Panc1 (cell line): ENCODE measurements at regions not wholly inside any gene's neighbourhood (a gene's known extent, or its start where the extent isn't known, plus 50 kb on each side); places are given as distances from the start of the nearest gene placed in this dataset.

Experiments used
- ATAC-seq: fragments of 200-7000 bp; cut with Tn5 transposase; 2 replicates; pipeline ENCODE4 v1.9.1; 2020; ENCODE audit warnings: mild to moderate bottlenecking, moderate library complexity
- BruUV-seq: library from RNA; stranded (reverse); fragments of 400-500 nt; replicated peaks from 2 replicates; lab custom pipeline; 2021; lab: Mats Ljungman, UMichigan
- CTCF ChIA-PET: fragments of 300-600 bp; sonication (Branson Sonifier 250); formaldehyde crosslinking; loops from one replicate; lab custom pipeline; 2022; ENCODE audit warnings: antibody characterized with exemption; lab: Charles Lee
- POLR2A ChIA-PET: fragments of 300-600 bp; sonication (Branson Sonifier 250); formaldehyde crosslinking; loops from one replicate; lab custom pipeline; 2022; ENCODE audit warnings: antibody characterized with exemption; lab: Charles Lee
- DNase-seq: peaks from one replicate; pipeline ENCODE4 v3.0.0-alpha.2; 2010; ENCODE audit warnings: low read depth, low spot score
- H3K27ac ChIP-seq: 2 replicates; pipeline ENCODE4 v1.5.1; 2011; ENCODE audit warnings: mild to moderate bottlenecking, low read length, inconsistent platforms
- H3K27me3 ChIP-seq: fragments of 200-500 bp; sonication (Bioruptor generic); 2 replicates; pipeline ENCODE4 v1.6.0; 2014; ENCODE audit warnings: low read length, inconsistent platforms; ENCODE audit not compliant: control insufficient read depth, insufficient read depth
- H3K36me3 ChIP-seq: fragments of 200-500 bp; sonication (Bioruptor generic); 2 replicates; pipeline ENCODE4 v1.5.1; 2014; ENCODE audit warnings: inconsistent platforms, mild to moderate bottlenecking, low read length, moderate library complexity; ENCODE audit not compliant: control insufficient read depth, insufficient read depth
- H3K4me1 ChIP-seq: 2 replicates; pipeline ENCODE4 v1.5.1; 2011; ENCODE audit warnings: inconsistent platforms, mild to moderate bottlenecking, low read length, moderate library complexity; ENCODE audit not compliant: control insufficient read depth, insufficient read depth
- H3K4me3 ChIP-seq, 2 experiments: 2 replicates each; pipeline ENCODE4 v1.5.1; 2011 to 2012; ENCODE audit warnings: low read depth in 2 of 2, low read length in 2 of 2, mild to moderate bottlenecking in 2 of 2, inconsistent platforms in 1 of 2, moderate library complexity in 1 of 2
- H3K9me3 ChIP-seq: fragments of 200-500 bp; sonication (Bioruptor generic); 2 replicates; pipeline ENCODE4 v1.5.1; 2014; ENCODE audit warnings: low read depth, mild to moderate bottlenecking, inconsistent platforms, low read length, moderate library complexity; ENCODE audit not compliant: control insufficient read depth, insufficient read depth
- CTCF ChIP-seq: fragments of 450-650 bp; IDR thresholded peaks from 2 replicates; pipeline ENCODE4 v1.5.1; 2017; ENCODE audit warnings: mild to moderate bottlenecking
- POLR2AphosphoS5 ChIP-seq: IDR thresholded peaks from 2 replicates; pipeline ENCODE4 v1.6.1; 2012; ENCODE audit warnings: mild to moderate bottlenecking, low read depth, low read length, moderate library complexity
- SIN3A ChIP-seq: IDR thresholded peaks from 2 replicates; pipeline ENCODE4 v1.6.1; 2012; ENCODE audit warnings: low read depth, mild to moderate bottlenecking, low read length, moderate library complexity, borderline replicate concordance; ENCODE audit not compliant: insufficient read depth
- TCF7L2 ChIP-seq: IDR thresholded peaks from 2 replicates; pipeline ENCODE4 v1.6.1; 2011; ENCODE audit warnings: mild to moderate bottlenecking, low read depth, low read length, inconsistent platforms
- in situ Hi-C: cut with HindIII; loops from 2 replicates; pipeline ENCODE4 v1.10.0; 2016; ENCODE audit warnings: low sequenced_read_pairs, low pct_unique_long_range_greater_than_20kb
- intact Hi-C: fragments of 100-400 bp; cut with micrococcal nuclease; formaldehyde crosslinking; loops from one replicate; pipeline ENCODE4 v1.10.0; 2022; ENCODE audit not compliant: unreplicated experiment
- TF ChIP-seq, protein P1 (sequence below), 2 experiments: IDR thresholded peaks; 2 replicates each; pipeline ENCODE4 v1.6.1; 2011 to 2012; ENCODE audit warnings: low read depth in 2 of 2, control low read depth in 1 of 2, low read length in 1 of 2, mild to moderate bottlenecking in 1 of 2, moderate library complexity in 1 of 2; ENCODE audit not compliant: insufficient read depth in 1 of 2

- TF ChIP-seq SIN3A, result no peak
- no peak for TF ChIP-seq POLR2AphosphoS5
- no peak for TF ChIP-seq CTCF
- no peak for TF ChIP-seq TCF7L2
- TF ChIP-seq, protein P1, sequence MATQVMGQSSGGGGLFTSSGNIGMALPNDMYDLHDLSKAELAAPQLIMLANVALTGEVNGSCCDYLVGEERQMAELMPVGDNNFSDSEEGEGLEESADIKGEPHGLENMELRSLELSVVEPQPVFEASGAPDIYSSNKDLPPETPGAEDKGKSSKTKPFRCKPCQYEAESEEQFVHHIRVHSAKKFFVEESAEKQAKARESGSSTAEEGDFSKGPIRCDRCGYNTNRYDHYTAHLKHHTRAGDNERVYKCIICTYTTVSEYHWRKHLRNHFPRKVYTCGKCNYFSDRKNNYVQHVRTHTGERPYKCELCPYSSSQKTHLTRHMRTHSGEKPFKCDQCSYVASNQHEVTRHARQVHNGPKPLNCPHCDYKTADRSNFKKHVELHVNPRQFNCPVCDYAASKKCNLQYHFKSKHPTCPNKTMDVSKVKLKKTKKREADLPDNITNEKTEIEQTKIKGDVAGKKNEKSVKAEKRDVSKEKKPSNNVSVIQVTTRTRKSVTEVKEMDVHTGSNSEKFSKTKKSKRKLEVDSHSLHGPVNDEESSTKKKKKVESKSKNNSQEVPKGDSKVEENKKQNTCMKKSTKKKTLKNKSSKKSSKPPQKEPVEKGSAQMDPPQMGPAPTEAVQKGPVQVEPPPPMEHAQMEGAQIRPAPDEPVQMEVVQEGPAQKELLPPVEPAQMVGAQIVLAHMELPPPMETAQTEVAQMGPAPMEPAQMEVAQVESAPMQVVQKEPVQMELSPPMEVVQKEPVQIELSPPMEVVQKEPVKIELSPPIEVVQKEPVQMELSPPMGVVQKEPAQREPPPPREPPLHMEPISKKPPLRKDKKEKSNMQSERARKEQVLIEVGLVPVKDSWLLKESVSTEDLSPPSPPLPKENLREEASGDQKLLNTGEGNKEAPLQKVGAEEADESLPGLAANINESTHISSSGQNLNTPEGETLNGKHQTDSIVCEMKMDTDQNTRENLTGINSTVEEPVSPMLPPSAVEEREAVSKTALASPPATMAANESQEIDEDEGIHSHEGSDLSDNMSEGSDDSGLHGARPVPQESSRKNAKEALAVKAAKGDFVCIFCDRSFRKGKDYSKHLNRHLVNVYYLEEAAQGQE (IDR thresholded peaks at IDR 0.05; ENCODE audit: insufficient read depth in 1 of 2, low read depth in 2 of 2, low read length in 1 of 2), result no peak
- H3K9me3 ChIP-seq, result no peaks in the 10 kb centered on the region
- in situ Hi-C loops, result no loop called here
- H3K4me1 ChIP-seq, result no peaks in the 10 kb centered on the region
- CTCF ChIA-PET, result no interaction called here
- H3K27ac ChIP-seq, result no peak overlapping the region
- intact Hi-C loops, result no loop called here
- H3K4me3 ChIP-seq, result no peak overlapping the region
- DNase-seq (no peak), ATAC-seq (no peak)
- no peaks in the 10 kb centered on the region for H3K27me3 ChIP-seq
- POLR2A ChIA-PET, result no interaction called here
- H3K36me3 ChIP-seq, result no peaks in the 10 kb centered on the region
- no TSS peak for BruUV-seq
These were observed 177.6 kb downstream of the MAFB start for GRCh38 chr20:40511478-40511877.

- no peaks in the 10 kb centered on the region for H3K4me1 ChIP-seq
- DNase-seq, result no peak
- ChIA-PET POLR2A (no interaction called here), CTCF (no interaction called here)
- in situ Hi-C loops, result no loop called here
- BruUV-seq, result no TSS peak
- no peaks in the 10 kb centered on the region for H3K36me3 ChIP-seq
- no peaks in the 10 kb centered on the region for H3K9me3 ChIP-seq
- H3K27ac ChIP-seq, result no peak overlapping the region
- H3K4me3 ChIP-seq, result no peak overlapping the region
- H3K27me3 ChIP-seq, result no peaks in the 10 kb centered on the region
- ATAC-seq, result no peak
- TF ChIP-seq SIN3A (no peak), POLR2AphosphoS5 (no peak), CTCF (no peak), TCF7L2 (no peak)
- TF ChIP-seq, protein P1 (IDR thresholded peaks at IDR 0.05; ENCODE audit: insufficient read depth in 1 of 2, low read depth in 2 of 2, low read length in 1 of 2), result no peak
- intact Hi-C loops, result no loop called here
These were observed 178.4 kb downstream of the MAFB start for GRCh38 chr20:40510622-40511021.
